Inflammatory macrophage treated with lipopolysaccharide for 1 hour (primary cell): ENCODE measurements at regions not wholly inside any gene's neighbourhood (a gene's known extent, or its start where the extent isn't known, plus 50 kb on each side); places are given as distances from the start of the nearest gene placed in this dataset.
"Not testable (repeated sequence)": the region's sequence is repeated elsewhere in the genome, so short reads cannot be mapped to it uniquely, and the experiment has no call there.

Experiments
- DNase-seq, 2 donors: peaks; one replicate each; pipeline ENCODE4 v3.0.0-alpha.2; 2020 to 2022

DNA sequence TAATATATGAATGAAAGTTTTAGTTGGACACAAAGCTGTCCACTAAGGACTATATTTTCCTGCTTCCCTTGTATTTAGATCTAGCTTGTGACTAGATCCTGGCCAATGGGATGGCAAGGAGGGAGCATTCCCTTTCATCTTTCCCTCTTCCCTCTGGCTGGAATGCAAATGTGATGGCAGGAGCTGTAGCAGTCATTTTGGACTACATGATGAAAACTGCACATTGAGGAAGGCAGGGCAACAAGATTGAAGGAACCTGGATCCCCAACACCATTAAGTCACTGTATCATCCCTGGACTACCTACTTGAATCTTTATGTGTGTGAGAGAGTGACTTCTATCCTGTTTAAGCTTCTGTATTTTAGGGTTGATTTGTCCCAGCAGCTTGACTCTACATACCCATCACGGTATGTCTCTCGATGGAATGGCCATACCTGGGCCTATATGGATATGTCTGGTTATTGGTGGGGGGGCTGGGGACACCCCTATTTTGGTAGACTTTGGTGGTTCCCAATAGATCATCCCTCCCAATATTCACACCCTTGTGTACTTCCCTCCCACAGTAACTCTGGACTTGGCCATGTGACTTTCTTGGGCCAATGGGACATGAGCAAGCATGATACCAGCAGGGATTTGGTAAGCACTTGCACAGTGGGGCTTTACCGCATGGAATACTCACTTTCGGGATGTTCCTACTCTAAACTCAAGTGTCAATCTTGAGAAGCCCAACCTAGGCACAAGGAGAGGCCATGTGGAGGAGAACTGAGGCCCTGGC is 128.5 kb downstream of the VEGFA start:
- no peak for DNase-seq

DNA sequence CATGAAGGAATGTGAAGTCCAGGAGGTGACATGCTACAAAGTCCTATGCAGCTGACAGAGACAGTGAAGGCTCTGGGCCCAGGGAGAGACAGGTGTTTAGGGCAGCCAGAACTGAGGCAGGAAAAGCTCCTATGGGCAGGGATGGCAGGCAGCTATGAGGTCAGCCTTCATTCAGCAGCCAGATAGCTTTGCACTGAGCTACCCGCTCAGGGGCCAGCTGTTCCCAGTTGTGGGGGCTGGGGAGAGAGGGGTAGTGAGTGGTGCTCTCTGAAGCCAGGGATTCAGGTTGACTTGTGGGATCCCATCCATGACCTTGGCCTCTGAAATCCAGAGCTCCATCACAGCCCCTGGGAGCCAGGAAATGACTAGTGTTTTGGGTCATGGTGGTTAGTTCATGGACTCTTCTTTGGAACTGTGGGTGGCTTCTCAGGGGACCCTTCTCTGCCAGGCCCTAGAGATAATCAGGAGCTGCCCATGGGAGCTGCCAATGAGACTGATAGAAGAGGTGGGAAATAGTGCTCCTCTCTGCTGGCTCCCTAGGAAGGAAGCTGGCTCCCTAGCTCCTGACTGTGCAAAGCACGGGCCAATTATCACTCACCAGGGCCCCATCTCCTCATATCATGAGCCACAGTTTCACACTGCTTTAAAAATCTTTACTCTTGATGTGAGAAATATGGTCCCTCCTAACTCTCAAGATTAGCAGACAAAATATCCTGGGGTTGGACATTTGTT is 127.7 kb downstream of the VEGFA start:
- no peak for DNase-seq

GRCh38 chr6:43896329-43897255 is 126.6 kb downstream of the VEGFA start:
- no peak for DNase-seq

DNA sequence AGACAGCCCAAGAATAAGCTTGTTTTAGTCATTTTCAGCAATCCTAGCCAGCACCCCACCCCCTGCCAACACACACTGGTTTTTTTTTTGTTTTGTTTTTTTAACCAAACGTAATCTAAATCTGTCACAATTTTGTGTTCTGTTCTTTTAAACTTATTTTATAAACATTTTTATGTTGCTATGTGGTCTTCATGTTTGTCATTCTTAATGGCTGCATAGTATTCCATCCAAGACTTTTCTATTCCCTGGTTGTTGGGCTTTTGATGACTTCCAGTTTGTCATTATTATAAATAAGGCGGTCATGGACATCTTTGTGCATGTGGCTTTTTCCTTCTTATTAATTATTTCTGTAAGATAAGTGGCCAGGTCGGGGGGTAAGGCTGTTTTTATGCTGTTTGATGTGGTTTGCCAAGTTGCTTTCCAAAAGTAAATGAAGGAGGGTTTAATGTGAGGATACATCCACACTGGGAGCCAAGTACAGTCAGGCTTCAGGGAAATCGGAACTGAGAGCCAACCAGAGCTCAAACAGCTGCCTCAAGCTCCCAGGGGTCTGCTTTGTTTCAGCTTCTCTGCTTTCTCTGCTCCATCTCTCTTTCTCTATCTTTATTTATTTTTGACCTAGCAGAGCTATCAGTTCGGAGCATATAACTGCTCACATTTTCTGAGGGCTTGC is 125.8 kb downstream of the VEGFA start:
- DNase-seq: no peak

- DNase-seq: no peak
Measured at GRCh38 chr6:43893073-43893472, 123.1 kb downstream of the VEGFA start.

GRCh38 chr6:43891072-43891870 is 121.3 kb downstream of the VEGFA start:
- DNase-seq: no peak

- DNase-seq: no peak
Measured at GRCh38 chr6:43890197-43891062, 120.4 kb downstream of the VEGFA start.

DNA sequence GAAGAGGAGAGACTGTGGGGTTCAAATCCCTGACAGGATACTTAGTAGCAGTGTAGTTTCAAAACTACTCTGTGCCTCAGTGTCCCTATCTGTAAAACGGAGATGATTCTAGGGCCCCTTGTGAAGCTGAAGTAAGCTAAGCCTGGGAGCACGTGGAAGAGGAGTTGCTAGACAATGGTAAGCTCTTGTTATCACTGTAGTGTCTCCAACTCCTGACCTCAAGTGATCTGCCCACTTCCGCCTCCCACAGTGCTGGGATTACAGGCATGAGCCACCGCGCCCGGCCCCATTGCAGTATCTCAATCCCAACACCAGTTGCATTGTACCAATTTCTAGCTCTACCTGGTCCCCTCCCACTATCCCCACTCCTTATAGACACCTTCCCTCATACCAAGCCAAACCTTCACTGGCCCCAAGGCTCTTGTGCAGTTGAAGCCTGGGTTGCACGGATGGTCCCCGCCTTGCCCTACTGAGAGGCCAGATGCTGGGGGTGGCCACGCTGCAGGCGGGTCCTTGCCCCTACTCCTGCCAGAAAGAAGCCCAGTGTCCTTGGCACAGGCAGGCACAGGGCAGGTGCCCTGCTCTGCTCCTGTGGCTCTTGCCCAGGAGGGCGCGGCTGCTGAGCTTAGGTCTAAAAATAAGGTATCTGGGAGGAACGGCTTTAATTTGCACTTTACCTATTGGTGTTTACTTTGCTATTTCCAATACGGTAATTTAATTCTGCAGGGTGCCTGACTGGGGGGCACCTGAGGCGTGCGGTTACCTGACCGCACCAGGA is 118.1 kb downstream of the VEGFA start:
- peak in 1 of 2 donors; percentile 29 for DNase-seq

- no peak for DNase-seq
Measured at GRCh38 chr6:43887340-43887858, 117.4 kb downstream of the VEGFA start.

DNA sequence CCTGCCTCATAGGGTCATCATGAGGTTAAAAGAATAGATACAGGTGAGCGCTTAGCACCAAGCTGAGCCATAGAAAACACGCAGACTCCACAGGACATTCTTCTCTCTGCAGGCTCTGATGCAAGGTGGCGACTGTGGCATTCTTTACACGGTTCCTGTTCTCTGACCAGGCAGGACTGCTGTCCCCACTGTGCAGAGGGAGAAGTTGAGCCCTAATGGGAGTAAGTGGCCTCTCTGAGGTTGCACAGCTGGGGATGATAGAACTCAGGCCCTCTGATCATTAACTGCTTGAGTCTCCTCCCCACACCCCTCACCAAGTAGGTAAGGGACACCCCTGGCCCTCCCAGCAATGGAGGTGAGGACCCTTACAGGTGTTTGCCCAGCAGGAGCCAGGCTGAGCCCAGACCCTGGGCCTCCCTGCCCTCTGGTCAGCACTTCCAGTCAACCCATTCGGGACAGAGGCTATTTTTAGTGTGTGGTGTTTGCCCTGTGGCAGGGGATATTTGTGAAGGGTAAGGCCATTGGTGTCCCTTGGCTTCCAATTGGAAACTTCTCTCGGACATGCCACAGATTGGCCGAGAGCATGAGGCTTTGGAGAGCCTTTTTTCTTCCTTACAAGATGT is 116.8 kb downstream of the VEGFA start:
- peak; percentile 17 to 19 for DNase-seq

- no peak for DNase-seq
Measured at GRCh38 chr6:43886067-43886461, 116.1 kb downstream of the VEGFA start.

GRCh38 chr6:43885399-43886066 is 115.5 kb downstream of the VEGFA start:
- no peak for DNase-seq

- DNase-seq: peak in 1 of 2 donors; percentile 43
Measured at GRCh38 chr6:43884652-43885022, 114.6 kb downstream of the VEGFA start.

DNA sequence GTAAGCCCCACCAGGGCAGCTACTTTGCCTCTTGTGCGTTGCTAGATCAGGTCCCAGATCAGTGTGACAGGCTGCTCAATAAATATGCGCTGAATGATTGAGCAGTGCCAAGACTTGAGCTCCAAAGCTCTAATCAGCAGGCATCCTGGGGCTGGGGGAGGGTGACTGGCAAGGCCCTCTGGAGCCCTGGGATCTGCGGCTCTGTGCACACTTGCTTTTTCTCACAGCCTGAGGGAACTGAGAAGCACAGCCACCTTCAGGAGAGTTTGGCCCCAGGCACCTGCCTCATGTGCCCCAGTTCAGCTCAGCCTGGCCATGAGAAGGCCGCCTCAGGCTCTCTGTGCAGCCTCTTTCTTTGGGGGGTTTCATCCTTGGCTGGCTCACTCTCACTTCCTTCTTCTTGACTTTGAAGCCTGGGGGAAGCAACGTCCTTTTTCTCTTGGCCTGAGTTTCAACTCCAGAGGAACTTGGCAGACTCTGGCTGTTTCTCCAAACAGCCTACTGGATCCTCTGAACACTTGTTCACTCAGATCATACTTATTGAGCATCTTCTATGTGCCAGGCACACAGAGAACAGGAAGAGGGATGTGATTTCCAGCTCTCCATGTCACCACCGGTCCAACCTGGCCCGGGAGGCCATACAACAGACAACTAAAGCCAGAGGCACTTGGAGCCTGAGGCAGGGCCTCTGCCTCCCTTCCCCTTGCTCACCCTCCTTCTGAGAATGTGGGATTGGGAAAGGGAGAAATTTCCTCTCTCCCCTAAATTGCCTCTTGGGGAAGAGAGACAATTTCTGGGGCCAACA is 114.0 kb downstream of the VEGFA start:
- DNase-seq: peak; percentile 61 to 69

GRCh38 chr6:43882690-43883448 is 112.9 kb downstream of the VEGFA start:
- DNase-seq: not testable (repeated sequence)

DNA sequence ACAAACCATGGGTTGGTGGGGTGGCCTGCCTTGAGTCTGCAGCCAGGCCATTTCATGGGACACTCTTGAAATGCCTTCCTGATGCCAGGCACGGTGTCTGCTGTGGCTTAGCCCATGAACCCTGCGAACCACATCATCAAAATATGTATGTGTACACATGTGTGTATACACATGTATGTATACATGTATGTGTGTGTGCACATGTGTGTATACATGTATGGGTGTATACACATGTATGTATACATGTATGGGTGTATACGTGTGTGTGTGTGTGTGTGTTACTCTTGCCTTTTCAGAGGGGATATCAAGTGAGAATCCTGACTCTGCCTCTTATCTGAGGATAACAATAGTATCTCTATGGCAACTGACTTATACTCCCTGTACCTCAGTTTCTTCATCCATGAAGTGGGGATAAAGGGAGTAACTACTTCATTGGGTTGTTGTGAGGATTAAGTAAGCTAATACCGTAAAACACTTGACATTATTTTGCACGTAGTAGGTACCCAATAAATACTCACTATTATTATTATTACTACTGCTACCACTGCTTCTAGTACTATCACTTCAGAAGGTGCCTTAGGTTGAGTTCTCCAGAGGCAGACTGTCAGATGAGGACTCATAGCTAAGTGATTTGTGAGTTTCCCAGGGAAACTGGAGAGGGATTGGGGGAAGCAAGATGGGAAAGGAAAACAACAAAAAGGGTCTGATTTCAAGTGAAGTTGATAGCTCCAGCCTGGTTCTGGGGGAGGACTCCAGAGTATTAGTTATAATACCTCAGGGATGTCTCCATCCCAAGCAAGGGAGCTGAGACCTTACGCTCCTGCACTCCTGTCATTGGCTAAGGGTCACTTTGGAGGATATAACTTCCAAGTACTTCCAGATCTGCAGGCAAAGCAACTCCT is 110.5 kb downstream of the VEGFA start:
- DNase-seq: no peak
